ENCODE measurements at regions not wholly inside any gene's neighbourhood (a gene's known extent, or its start where the extent isn't known, plus 50 kb on each side); places are given as distances from the start of the nearest gene placed in this dataset.
"Not testable (repeated sequence)": the region's sequence is repeated elsewhere in the genome, so short reads cannot be mapped to it uniquely, and the experiment has no call there.

- no peak overlapping the region for H3K4me3 Mint-ChIP-seq (ENCODE audit: low read depth)
- TF ChIP-seq CTCF (IDR thresholded peaks at IDR 0.05; ENCODE audit: unreplicated experiment) = no peak
- no peaks in the 10 kb centered on the region for H3K27me3 Mint-ChIP-seq
- peaks cover 3% of the 10 kb centered on the region for H3K9me3 Mint-ChIP-seq (ENCODE audit: low read depth)
- peak overlapping the region; percentile 42 for H3K27ac Mint-ChIP-seq
- H3K4me1 Mint-ChIP-seq (ENCODE audit: low read depth) = peaks cover 52% of the 10 kb centered on the region
- H3K36me3 Mint-ChIP-seq (ENCODE audit: insufficient read depth) = no peaks in the 10 kb centered on the region
- DNase-seq (ENCODE audit: low spot score, unreplicated experiment) = no peak
These were observed 456.6 kb downstream of the PREX1 start for GRCh38 chr20:48371211-48371610.

DNA sequence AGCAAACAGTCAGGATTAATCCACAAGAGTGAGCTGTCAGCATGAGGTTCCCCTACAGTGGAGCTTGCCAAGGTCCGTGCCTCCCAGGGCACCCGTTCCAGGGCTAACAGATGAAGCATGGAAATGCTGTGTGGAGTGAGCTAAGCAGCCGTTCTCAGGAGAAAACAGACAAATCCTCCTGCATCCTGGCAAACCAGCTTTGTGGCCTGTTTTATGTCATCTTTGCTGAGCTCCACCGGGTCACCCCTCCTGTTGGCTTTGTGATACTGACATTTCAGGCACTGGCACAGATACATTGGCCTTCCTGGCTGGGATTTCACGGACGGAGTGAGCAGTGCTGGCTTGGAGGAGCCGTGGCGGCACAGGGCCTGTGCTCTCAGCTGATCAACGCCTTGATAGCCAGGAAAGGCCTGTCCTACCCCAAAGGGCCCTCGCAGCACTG, 459.2 kb downstream of the PREX1 start:
- not testable (repeated sequence) for H3K4me3 Mint-ChIP-seq (ENCODE audit: low read depth); H3K9me3 Mint-ChIP-seq (ENCODE audit: low read depth); H3K27ac Mint-ChIP-seq; H3K36me3 Mint-ChIP-seq (ENCODE audit: insufficient read depth); H3K27me3 Mint-ChIP-seq; DNase-seq (ENCODE audit: low spot score, unreplicated experiment)
- H3K4me1 Mint-ChIP-seq (ENCODE audit: low read depth) = peaks cover 30% of the 10 kb centered on the region

DNA sequence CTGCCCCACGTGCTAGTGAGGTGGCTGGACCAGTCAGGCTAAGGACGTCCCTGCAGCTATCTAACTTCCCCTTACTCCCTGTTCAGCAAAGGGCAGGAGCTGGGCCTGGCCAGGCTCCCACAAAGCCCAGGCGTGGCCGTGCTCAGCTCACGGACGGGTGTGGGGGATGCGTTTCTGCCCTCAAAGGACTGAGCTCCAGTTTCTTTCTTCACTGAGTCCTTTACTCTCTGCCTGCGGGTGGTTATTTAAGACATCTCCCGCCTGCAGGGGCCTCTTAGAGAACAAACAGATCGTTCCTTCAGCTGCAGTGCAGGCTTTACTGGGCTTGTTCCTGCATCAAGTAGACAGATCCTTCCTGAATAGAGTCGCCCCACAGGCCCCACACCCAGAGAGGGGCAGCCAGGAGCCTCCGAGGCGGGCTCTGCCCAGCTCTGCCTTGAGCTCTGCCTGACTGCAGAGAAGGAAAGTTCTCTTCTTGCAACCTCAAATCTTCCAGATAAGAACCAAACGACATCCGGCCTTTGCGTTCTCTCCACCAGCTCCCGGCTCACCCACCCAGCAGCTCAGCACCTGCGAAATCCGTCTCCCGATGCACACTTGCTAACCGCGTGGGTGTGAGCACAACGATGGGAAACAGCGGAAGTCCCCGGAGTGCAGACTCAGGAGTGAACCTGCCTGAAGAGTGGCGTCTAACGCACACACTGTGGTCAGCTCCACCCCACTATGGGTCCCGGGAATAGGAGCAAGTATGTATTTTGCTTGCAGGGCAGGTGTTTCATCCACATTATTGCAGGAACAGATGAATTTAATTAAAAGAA, 460.0 kb downstream of the PREX1 start:
- H3K36me3 Mint-ChIP-seq (ENCODE audit: insufficient read depth); H3K9me3 Mint-ChIP-seq (ENCODE audit: low read depth); H3K4me3 Mint-ChIP-seq (ENCODE audit: low read depth); H3K27ac Mint-ChIP-seq; H3K27me3 Mint-ChIP-seq; DNase-seq (ENCODE audit: low spot score, unreplicated experiment): not testable (repeated sequence)
- peaks cover 23% of the 10 kb centered on the region for H3K4me1 Mint-ChIP-seq (ENCODE audit: low read depth)

DNA sequence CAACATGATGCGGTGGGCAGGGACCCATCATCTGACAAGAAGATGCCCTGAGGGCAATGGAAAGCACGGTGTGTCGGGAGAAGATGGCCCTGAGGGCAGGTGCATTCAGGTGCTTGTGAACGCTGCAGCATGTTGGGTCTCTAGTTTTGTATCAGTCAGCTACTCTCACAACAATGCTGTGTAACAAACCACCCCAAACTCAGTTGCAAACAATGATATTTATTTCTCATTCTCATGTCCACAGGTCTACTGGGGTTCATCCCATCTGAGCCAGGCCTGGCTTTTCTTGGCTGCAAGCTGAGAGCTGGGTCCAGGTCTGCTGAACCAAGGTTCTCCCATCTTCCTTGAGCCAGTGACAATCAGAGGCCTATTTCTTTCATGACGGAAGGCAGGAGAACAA, 461.6 kb downstream of the PREX1 start:
- Mint-ChIP-seq H3K9me3 (ENCODE audit: low read depth) (peaks cover 6% of the 10 kb centered on the region), H3K4me3 (ENCODE audit: low read depth) (no peak overlapping the region), H3K4me1 (ENCODE audit: low read depth) (peaks cover 20% of the 10 kb centered on the region), H3K27me3 (no peaks in the 10 kb centered on the region), H3K36me3 (ENCODE audit: insufficient read depth) (no peaks in the 10 kb centered on the region), H3K27ac (no peak overlapping the region)
- no peak for TF ChIP-seq CTCF (IDR thresholded peaks at IDR 0.05; ENCODE audit: unreplicated experiment)
- no peak for DNase-seq (ENCODE audit: low spot score, unreplicated experiment)

DNA sequence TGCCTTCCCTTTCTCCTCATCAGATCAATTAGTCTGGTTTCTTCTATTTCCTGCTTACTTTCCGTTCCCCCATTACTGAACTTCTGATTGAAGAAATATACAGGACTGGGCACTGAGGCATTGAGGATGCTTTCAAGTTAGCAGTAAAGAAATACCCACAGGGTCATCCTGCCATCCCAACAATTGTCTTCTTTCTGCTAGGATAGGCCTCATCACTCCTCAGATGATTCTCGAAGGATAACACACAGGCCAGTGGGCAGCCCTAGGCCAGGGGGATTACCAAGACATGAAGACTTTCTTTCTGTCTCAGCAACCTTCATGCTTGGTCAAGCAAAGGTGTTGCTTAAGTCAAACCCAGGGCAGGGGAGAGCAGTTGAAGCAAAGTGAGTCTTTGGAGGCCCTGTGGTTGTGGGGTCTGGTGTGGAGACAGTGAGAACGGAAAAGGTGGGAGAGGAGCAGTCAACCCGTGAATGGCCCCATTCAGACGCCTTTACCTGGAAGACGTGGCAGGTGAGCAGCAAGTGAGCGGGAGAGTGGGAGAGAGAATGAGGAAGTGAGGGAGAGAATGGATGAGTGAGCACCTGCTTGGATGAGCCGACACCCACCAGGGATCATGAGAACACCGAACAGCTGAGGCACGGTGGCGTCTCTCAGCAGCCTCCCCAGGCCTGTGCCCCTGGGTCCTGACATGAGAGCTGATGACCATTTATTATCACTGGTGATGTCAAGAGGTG, 462.9 kb downstream of the PREX1 start:
- H3K27ac Mint-ChIP-seq = no peak overlapping the region
- peaks cover 11% of the 10 kb centered on the region for H3K4me1 Mint-ChIP-seq (ENCODE audit: low read depth)
- no peaks in the 10 kb centered on the region for H3K36me3 Mint-ChIP-seq (ENCODE audit: insufficient read depth)
- no peaks in the 10 kb centered on the region for H3K27me3 Mint-ChIP-seq
- no peak for TF ChIP-seq CTCF (IDR thresholded peaks at IDR 0.05; ENCODE audit: unreplicated experiment)
- DNase-seq (ENCODE audit: low spot score, unreplicated experiment) = no peak
- no peak overlapping the region for H3K4me3 Mint-ChIP-seq (ENCODE audit: low read depth)
- peaks cover 6% of the 10 kb centered on the region for H3K9me3 Mint-ChIP-seq (ENCODE audit: low read depth)

GRCh38 chr20:48364055-48364454, 463.7 kb downstream of the PREX1 start:
- Mint-ChIP-seq H3K9me3 (ENCODE audit: low read depth) (peaks cover 6% of the 10 kb centered on the region), H3K36me3 (ENCODE audit: insufficient read depth) (no peaks in the 10 kb centered on the region), H3K4me3 (ENCODE audit: low read depth) (no peak overlapping the region)

More at GRCh38 chr20:48364055-48364454, 463.7 kb downstream of the PREX1 start:
- H3K27ac Mint-ChIP-seq = no peak overlapping the region
- no peaks in the 10 kb centered on the region for H3K27me3 Mint-ChIP-seq
- DNase-seq (ENCODE audit: low spot score, unreplicated experiment) = no peak
- H3K4me1 Mint-ChIP-seq (ENCODE audit: low read depth) = peaks cover 12% of the 10 kb centered on the region
- TF ChIP-seq CTCF (IDR thresholded peaks at IDR 0.05; ENCODE audit: unreplicated experiment) = no peak

Measured in progenitor cell of endocrine pancreas (in vitro differentiated cells).